ENCODE measurements at regions not wholly inside any gene's neighbourhood (a gene's known extent, or its start where the extent isn't known, plus 50 kb on each side); places are given as distances from the start of the nearest gene placed in this dataset.
"Not testable (repeated sequence)": the region's sequence is repeated elsewhere in the genome, so short reads cannot be mapped to it uniquely, and the experiment has no call there.

DNA sequence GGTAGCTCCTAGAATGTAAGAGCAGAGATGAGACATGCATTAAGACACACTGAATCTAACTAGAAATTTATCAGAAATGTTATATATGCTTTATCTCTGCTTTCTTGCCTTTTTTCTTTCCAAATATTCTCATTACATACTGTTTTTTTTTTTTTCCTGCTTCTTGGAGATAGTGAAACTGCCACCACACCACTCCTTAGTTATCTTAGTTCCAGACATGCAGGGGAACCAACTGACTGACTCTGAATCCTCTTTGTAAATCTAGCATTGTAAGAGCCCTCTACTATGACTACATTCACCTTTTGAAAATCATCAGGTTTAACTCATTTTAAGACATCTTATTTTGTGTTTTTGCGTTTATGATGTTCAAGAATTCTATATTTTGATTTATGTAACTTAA is 181.3 kb upstream of the ST8SIA4 start:
- TF ChIP-seq L3MBTL2 (conservative IDR thresholded peaks at IDR 0.05), result no peak
- no peak for TF ChIP-seq NFRKB (IDR thresholded peaks at IDR 0.05)
- ChIA-PET POLR2A (no interaction called here), CTCF (interaction anchor here (0.6 to 0.7 kb wide), 2 partner anchors 36 to 384 kb away, joined by 3 to 5 read pairs; no protein-coding TSS in a partner anchor)
- DNase-seq (ENCODE audit: extremely low spot score), result no peak

DNA sequence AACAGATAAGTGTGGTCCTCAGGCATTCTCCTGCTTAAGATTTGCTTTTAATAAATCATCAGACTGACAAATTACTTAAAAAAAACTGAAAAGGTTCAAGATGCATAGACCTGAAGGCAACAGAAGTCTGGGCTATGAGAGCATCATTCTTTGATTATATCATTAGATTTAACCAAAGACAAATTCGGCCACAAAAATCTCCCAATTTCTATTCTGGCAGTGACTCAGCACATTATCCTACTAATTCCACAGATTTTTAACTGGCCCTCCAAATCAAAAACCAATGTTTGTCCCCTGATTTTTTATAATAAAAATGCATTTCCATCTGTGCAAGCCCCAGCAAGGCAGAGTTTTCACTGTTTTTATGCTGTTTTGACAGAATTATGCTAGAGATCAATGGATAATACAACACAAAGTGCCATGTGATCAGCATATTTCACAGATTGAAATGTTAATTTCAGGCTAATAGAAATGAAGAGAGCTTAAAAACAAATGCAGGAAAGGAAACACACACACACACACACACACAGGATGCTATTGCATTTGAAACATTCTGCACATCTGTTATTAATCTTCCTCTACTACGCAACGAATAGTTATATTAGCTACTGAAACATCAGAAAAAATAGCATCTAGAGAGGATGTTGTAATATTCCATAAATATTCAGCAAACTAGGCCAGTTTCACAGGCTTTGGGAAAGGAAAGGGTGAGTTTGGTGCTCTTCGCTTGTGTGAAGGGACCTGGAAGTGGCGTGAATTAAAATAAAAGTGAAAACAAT is 177.6 kb upstream of the ST8SIA4 start:
- TF ChIP-seq SUZ12 (IDR thresholded peaks at IDR 0.05) (no peak), FOXK2 (IDR thresholded peaks at IDR 0.05) (no peak), ARNT (IDR thresholded peaks at IDR 0.05) (no peak), TARDBP (IDR thresholded peaks at IDR 0.05) (no peak)
- ChIA-PET POLR2A (no interaction called here), CTCF (no interaction called here)
- no peak for DNase-seq (ENCODE audit: extremely low spot score)

DNA sequence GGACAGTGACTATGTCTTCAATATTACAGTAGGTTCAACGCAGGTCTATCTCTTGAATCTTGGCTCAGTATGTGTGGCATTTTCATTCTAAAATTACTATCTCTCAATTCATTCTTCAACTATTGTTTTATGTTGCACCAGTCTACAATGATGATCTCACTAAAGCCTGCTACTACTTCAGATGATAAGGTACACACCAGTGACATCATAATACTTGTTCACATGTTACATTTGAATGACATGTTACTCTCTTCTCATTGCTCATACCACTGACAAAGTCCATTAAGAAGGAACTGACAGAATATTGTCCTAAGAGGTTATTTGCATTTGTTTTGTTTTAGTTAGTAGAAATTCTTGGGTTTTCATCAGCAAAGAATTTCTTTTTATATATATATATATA is 165.2 kb upstream of the ST8SIA4 start:
- no peak for DNase-seq (ENCODE audit: extremely low spot score)
- ChIA-PET CTCF (no interaction called here), POLR2A (no interaction called here)
- TF ChIP-seq ELF4 (IDR thresholded peaks at IDR 0.05) (no peak), SP1 (IDR thresholded peaks at IDR 0.05) (no peak), ARNT (IDR thresholded peaks at IDR 0.05) (no peak), LEF1 (IDR thresholded peaks at IDR 0.05; ENCODE audit: borderline replicate concordance) (no peak), FOXA1 (IDR thresholded peaks at IDR 0.05) (no peak), SUZ12 (IDR thresholded peaks at IDR 0.05) (no peak), L3MBTL2 (conservative IDR thresholded peaks at IDR 0.05) (no peak), TARDBP (IDR thresholded peaks at IDR 0.05) (no peak), CTBP1 (IDR thresholded peaks at IDR 0.05; ENCODE audit: borderline replicate concordance) (no peak), FOXM1 (IDR thresholded peaks at IDR 0.05; ENCODE audit: borderline replicate concordance) (no peak), HDGF (IDR thresholded peaks at IDR 0.05; ENCODE audit: borderline replicate concordance) (no peak), BHLHE40 (IDR thresholded peaks at IDR 0.05; ENCODE audit: borderline replicate concordance) (no peak), FOXK2 (IDR thresholded peaks at IDR 0.05) (no peak)
- TF ChIP-seq, protein P1, sequence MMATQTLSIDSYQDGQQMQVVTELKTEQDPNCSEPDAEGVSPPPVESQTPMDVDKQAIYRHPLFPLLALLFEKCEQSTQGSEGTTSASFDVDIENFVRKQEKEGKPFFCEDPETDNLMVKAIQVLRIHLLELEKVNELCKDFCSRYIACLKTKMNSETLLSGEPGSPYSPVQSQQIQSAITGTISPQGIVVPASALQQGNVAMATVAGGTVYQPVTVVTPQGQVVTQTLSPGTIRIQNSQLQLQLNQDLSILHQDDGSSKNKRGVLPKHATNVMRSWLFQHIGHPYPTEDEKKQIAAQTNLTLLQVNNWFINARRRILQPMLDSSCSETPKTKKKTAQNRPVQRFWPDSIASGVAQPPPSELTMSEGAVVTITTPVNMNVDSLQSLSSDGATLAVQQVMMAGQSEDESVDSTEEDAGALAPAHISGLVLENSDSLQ (IDR thresholded peaks at IDR 0.05), result no peak

DNA sequence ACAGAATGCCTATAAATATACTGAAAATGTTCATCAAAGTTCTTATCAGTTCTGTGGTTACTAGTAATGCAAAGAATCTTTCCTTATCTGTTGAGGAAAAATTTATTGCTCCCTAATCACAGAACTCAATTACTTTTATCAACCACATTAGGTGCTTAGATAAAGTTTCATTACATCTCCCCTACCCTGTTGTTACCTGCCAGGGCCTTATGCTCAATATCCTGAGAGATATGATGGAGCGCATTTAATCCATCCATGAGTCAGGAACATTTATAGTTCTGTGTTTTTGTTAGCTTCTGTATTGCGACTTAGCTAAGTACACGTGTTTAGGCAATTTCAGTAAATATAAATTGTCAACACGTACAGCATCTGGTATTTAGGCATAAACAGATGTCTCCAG is 164.3 kb upstream of the ST8SIA4 start:
- ChIA-PET POLR2A (no interaction called here), CTCF (no interaction called here)
- DNase-seq (ENCODE audit: extremely low spot score), result no peak
- TF ChIP-seq ELF4 (IDR thresholded peaks at IDR 0.05), result no peak

DNA sequence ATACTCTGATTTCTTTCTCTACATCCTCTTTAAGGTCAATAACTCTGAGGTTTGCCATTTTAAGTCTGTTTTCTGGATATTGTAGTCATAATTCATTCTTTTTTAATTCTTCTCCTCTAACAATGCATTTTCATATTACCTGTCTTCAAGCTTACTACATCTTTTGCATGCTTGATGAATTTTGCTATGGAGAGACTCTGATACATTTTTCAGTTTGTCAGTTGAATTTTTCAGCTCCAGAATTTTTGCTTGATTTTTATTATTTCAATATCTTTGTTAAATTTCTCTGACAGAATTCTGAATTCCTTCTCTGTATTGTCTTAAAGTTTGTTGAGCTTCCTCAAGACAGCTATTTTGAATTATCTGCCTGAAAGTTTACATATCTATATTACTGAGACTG is 159.8 kb upstream of the ST8SIA4 start:
- TF ChIP-seq TARDBP (IDR thresholded peaks at IDR 0.05) (no peak), BHLHE40 (IDR thresholded peaks at IDR 0.05; ENCODE audit: borderline replicate concordance) (no peak), ZNF384 (IDR thresholded peaks at IDR 0.05) (no peak), ELF4 (IDR thresholded peaks at IDR 0.05) (no peak), NFRKB (IDR thresholded peaks at IDR 0.05) (no peak), L3MBTL2 (conservative IDR thresholded peaks at IDR 0.05) (no peak), FOXA1 (IDR thresholded peaks at IDR 0.05) (no peak), SUZ12 (IDR thresholded peaks at IDR 0.05) (no peak), FOXK2 (IDR thresholded peaks at IDR 0.05) (no peak), LEF1 (IDR thresholded peaks at IDR 0.05; ENCODE audit: borderline replicate concordance) (no peak), SP1 (IDR thresholded peaks at IDR 0.05) (no peak), FOXM1 (IDR thresholded peaks at IDR 0.05; ENCODE audit: borderline replicate concordance) (no peak), CTBP1 (IDR thresholded peaks at IDR 0.05; ENCODE audit: borderline replicate concordance) (no peak), HDGF (IDR thresholded peaks at IDR 0.05; ENCODE audit: borderline replicate concordance) (no peak)
- TF ChIP-seq, protein P1 (IDR thresholded peaks at IDR 0.05), result no peak
- no peak for DNase-seq (ENCODE audit: extremely low spot score)
- POLR2A ChIA-PET, result no interaction called here
- CTCF ChIA-PET, result no interaction called here

DNA sequence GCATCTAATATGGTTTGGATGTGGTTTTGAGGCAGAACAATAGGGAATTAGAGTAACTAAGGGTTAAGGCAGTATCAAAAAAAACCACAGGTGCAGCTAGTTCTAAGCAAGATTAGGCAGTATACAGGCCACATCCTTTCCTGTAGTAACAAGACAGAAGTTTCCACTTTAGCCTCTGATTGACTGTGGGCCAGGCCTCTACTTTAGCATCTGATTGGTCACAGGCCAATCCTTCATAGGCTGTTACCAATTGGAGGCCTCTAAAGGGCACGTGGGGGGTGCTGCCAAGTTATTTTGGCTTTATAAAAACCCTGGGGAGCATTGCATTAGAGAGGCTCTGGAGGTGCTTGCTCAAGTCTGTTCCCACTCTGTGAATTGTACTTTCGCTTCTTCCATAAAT is 144.1 kb upstream of the ST8SIA4 start:
- TF ChIP-seq CTBP1 (IDR thresholded peaks at IDR 0.05; ENCODE audit: borderline replicate concordance) (no peak), BHLHE40 (IDR thresholded peaks at IDR 0.05; ENCODE audit: borderline replicate concordance) (no peak), FOXM1 (IDR thresholded peaks at IDR 0.05; ENCODE audit: borderline replicate concordance) (no peak), NFRKB (IDR thresholded peaks at IDR 0.05) (no peak), SP1 (IDR thresholded peaks at IDR 0.05) (no peak), TARDBP (IDR thresholded peaks at IDR 0.05) (no peak), HDGF (IDR thresholded peaks at IDR 0.05; ENCODE audit: borderline replicate concordance) (no peak), LEF1 (IDR thresholded peaks at IDR 0.05; ENCODE audit: borderline replicate concordance) (no peak), ZNF384 (IDR thresholded peaks at IDR 0.05) (no peak), L3MBTL2 (conservative IDR thresholded peaks at IDR 0.05) (no peak), SUZ12 (IDR thresholded peaks at IDR 0.05) (no peak), FOXK2 (IDR thresholded peaks at IDR 0.05) (no peak), ARNT (IDR thresholded peaks at IDR 0.05) (no peak), FOXA1 (IDR thresholded peaks at IDR 0.05) (no peak), ELF4 (IDR thresholded peaks at IDR 0.05) (no peak)
- TF ChIP-seq, protein P1 (IDR thresholded peaks at IDR 0.05), result no peak
- POLR2A ChIA-PET, result no interaction called here
- CTCF ChIA-PET, result no interaction called here
- no peak for DNase-seq (ENCODE audit: extremely low spot score)

DNA sequence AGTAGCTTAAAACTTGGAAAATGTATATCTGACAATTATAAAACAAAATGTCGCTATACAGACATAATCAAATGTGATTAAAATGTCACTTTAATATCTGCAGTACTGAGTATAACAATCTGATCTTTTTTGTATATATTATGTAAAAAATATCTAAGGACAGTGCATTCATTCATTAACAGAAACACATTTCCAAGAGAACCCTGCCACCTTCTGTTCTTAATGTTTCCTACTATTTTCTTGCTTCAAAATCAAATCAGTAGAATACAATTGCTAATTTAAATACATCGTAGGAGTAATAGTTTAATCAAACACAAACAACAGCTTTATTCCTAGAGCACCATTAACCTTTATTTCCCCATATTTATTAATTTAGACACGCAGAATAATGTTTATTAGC is 142.6 kb upstream of the ST8SIA4 start:
- ChIA-PET POLR2A (no interaction called here), CTCF (no interaction called here)
- TF ChIP-seq TARDBP (IDR thresholded peaks at IDR 0.05) (no peak), FOXA1 (IDR thresholded peaks at IDR 0.05) (no peak), FOXK2 (IDR thresholded peaks at IDR 0.05) (no peak), LEF1 (IDR thresholded peaks at IDR 0.05; ENCODE audit: borderline replicate concordance) (no peak), SP1 (IDR thresholded peaks at IDR 0.05) (no peak), L3MBTL2 (conservative IDR thresholded peaks at IDR 0.05) (no peak), BHLHE40 (IDR thresholded peaks at IDR 0.05; ENCODE audit: borderline replicate concordance) (no peak), HDGF (IDR thresholded peaks at IDR 0.05; ENCODE audit: borderline replicate concordance) (no peak), NFRKB (IDR thresholded peaks at IDR 0.05) (no peak), FOXM1 (IDR thresholded peaks at IDR 0.05; ENCODE audit: borderline replicate concordance) (no peak), ELF4 (IDR thresholded peaks at IDR 0.05) (no peak), ARNT (IDR thresholded peaks at IDR 0.05) (no peak), ZNF384 (IDR thresholded peaks at IDR 0.05) (no peak), CTBP1 (IDR thresholded peaks at IDR 0.05; ENCODE audit: borderline replicate concordance) (no peak)
- TF ChIP-seq, protein P1 (IDR thresholded peaks at IDR 0.05), result no peak
- no peak for DNase-seq (ENCODE audit: extremely low spot score)

DNA sequence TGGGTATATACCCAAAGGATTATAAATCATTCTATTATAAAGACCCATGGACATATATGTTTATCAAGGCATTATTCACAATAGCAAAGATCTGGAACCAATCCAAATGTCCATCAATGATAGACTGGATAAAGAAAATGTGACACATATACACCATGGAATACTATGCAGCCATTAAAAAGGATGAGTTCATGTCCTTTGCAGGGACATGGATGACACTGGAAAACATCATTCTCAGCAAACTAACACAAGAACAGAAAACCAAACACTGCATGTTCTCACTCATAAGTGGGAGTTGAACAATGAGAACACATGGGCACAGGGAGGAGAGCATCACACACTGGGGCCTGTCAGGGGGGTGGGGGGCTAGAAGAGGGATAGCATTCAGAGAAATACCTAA is 136.9 kb upstream of the ST8SIA4 start:
- CTCF ChIA-PET, result not testable (repeated sequence)

More for the DNA sequence above, 136.9 kb upstream of the ST8SIA4 start:
- DNase-seq (ENCODE audit: extremely low spot score); POLR2A ChIA-PET: not testable (repeated sequence)

Measured in HEK293T (cell line).